HL-60 (cell line): ENCODE measurements at regions not wholly inside any gene's neighbourhood (a gene's known extent, or its start where the extent isn't known, plus 50 kb on each side); places are given as distances from the start of the nearest gene placed in this dataset.

Experiments
- CTCF ChIP-seq: IDR thresholded peaks from one replicate; pipeline ENCODE4 v1.5.1; 2011; ENCODE audit warnings: low read length, control low read depth, inconsistent platforms; ENCODE audit not compliant: insufficient read depth
- REST ChIP-seq: IDR thresholded peaks from 2 replicates; pipeline ENCODE4 v1.6.1; 2012; ENCODE audit warnings: low read depth; ENCODE audit not compliant: insufficient replicate concordance

GRCh38 chr5:152102057-152102456, 177.4 kb upstream of the GLRA1 start:
- TF ChIP-seq CTCF (no peak), REST (no peak)
